ENCODE measurements at regions not wholly inside any gene's neighbourhood (a gene's known extent, or its start where the extent isn't known, plus 50 kb on each side); places are given as distances from the start of the nearest gene placed in this dataset.
"Not testable (repeated sequence)": the region's sequence is repeated elsewhere in the genome, so short reads cannot be mapped to it uniquely, and the experiment has no call there.

DNA sequence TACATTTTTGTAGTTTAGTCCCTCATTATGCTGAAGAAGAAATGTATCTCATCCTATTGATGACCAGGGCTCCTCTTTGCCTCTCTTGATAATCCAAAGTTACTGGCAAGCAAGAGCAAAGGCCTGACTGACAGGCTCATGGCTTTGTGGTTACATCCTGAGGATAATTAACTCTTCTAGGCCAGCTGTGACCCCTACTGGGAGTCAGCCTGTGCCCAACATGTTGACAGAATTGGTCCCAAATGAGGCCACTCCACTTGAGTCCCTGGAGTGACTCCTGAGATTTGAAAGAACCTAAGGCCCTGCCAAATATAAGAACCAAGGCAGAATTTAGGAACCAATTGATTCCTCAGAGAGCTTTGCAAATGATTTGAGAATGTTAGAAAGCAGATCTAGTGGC, 973.8 kb upstream of the CELF4 start:
- DNase-seq = no peak

GRCh38 chr18:38534073-38534472, 968.5 kb upstream of the CELF4 start:
- DNase-seq = no peak

- DNase-seq = no peak
These were observed 961.3 kb upstream of the CELF4 start for GRCh38 chr18:38526922-38527321.

DNA sequence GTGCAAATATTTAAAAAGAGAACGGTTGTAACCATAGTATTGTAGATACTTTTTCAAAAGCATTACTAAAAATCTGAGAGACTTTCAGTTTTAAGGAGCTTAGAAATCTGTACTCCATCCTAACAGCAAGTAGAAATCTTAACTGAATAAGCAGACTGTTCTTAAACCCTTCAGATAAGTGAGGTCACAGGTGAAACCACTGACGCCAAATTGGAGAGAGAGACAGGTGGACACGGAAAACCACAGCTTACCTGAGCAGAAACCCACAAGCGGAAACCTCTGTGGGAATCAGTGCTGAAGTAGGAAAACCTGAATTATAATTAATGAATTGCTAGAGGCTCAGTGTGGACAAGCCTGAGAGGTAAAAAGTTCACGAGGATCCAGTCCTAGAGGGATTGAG, 959.4 kb upstream of the CELF4 start:
- DNase-seq = no peak

- DNase-seq = no peak
These were observed 955.2 kb upstream of the CELF4 start for GRCh38 chr18:38520786-38521185.

DNA sequence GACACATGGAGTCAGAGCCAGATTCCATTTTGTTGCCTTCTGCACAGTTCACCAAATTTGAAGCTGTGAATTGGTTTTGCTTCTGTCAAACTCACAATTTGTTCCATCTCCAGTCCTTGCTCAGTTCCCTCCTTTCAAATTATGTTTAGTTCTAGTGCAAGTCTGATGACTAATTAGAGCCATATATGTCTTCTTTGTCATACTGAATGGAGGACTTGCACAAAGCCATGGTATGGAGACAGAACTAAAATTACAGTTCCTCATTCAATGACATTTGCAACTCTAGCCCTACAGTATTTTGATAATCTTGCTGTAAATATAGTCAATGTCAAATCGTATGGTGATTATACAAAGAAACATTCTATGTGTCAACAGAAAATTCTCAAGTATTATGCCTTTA, 936.9 kb upstream of the CELF4 start:
- DNase-seq = no peak

- no peak for DNase-seq
These were observed 931.7 kb upstream of the CELF4 start for GRCh38 chr18:38497266-38497665.

DNA sequence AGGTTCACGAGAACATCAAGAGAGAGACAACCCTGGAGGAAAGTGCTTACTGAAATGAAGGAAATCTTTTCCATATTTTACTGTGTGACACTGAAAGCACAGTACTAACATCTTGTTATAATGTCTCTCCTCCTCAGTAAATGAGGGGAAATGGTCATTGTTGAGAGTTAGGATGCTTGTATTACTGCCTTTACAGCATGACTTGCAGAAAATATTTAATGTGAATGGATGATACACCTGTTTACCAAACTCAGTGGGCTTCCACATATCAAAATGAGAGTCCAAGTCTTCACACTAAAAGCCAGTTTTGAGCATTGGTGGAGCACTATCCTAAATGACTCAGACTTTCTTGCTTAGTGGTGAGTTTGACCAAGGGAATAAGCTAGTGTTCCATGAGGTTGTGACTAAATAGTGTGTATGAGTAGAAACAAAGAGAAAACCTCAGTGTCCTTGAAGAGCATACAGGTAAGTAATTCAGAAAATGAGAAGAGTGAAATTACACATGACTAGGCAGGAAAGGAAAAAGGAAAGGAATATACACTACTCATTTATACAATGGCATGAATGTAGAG, 930.7 kb upstream of the CELF4 start:
- no peak for DNase-seq

DNA sequence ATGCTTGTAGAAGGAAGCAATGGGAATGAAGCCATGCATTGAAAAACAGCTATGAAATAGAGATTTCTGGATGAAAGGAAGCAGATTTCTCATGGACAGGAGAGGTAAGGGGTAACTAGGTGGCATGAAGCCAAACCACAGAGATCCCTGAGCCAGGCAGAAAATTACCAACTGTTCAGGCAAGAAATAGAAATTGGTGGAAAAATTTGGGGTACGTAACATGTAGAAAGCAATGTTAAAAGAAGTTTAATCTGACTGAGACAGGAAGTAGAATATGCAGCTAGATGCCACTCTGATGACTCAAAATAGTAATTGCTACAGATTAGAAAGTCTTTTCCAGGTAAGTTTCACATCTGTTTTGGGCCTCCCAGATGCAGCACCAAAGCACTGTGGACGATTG, 928.5 kb upstream of the CELF4 start:
- no peak for DNase-seq

DNA sequence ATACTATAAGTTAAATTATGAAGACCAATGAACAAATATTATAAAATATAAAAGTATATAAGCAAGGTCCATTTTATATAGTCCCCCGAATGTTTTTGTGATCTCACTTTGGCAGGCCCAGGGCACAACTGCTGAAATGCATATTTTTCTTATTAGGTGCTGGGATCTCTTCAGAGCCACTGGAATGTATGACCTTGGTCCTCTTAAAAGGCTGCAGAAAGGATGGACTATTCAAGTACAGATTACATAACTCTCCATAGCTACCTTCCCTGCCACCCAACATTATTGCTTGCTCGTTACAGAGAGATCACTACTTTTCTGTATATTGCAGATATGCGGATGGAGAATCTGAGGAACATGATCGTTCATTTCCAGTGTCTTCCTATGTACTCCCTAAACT, 925.6 kb upstream of the CELF4 start:
- DNase-seq = no peak

DNA sequence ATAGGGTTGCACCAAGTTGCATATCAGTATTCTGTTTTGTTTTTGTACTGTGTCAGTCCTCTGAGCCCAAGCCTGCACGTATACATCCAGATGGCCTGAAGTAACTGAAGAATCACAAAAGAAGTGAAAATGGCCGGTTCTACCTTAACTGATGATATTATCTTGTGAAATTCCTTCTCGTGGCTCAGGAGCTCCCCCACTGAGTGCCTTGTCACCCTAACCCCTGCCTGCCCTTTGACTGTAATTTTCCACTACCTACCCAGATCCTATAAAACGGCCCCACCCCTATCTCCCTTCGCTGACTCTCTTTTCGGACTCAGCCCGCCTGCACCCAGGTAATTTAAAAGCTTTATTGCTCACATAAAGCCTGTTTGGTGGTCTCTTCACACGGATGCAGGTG, 924.1 kb upstream of the CELF4 start:
- DNase-seq = not testable (repeated sequence)

DNA sequence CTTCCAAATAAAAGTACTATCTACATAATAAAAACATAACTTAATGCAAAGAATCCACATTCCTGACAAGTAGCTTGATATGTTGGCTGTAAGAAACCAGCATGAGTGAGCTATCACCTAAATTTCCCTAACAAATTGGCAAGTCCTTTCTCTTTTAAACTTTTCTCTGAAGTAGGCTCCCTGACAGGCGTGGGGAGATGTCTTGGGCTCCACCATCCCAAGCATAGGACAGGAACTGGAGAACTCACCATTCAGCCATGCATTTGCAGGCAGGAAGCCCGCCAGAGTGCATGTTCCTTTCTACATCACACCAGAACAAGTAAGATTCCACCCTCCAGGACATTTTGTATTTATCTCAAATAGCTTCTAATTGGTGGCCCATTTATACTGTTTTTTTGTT, 921.9 kb upstream of the CELF4 start:
- DNase-seq = no peak

DNA sequence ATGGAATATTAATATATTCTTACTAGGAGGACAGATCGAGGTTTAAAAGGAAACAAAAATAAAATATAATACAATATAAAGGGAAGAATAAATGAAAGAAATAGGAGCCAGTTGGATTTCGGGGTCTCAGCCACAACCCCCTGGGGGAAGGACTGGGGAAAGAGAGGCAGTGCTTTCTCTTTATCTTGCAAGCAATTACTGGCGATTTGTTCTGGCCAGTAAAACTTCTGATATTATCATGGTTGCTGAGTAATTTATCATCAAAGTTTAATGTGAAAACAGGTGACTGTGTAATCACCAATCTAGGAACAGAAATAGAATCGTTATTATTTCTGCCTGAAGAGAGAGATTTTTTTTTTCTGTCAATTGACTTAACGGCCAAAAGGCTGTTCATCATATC, 917.7 kb upstream of the CELF4 start:
- no peak for DNase-seq

GRCh38 chr18:38481576-38481975, 916.0 kb upstream of the CELF4 start:
- no peak for DNase-seq

DNA sequence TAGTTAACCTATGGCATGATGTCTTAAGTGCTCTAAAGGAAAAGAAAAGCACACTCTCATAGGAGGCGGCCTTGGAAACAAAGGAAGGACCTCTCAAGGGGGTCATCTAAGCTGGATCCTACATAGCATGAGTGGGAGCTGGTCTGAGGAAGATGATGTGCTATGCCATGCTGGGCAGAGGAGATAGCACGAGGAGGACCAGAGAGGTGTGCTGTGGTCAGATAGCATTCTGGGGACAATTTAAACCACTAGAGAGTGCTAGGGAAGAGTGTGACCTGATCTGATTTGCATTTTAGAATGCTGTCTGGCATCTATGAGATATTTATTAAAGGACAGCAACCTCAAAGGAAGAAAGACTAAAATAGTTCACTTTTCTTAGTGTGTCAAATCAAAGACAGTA, 910.1 kb upstream of the CELF4 start:
- no peak for DNase-seq

DNA sequence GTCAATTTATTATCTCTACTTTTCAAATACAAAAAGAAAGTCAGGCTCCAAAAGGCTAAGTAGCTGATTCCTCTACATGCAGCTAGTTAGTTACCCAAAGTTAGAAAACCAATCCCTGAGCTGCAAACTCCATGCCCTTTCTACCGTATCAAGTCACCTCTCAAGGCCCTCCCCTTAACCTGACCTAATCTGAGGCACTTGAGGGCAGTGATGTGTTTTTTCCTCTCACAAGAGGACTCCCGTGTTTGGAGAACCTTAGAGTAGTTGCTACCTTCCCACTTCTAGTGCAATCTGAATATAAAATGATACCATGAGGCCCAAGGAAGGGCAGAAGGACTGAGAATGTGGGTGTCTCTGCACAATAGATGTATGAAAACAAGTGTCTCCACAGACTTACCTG, 907.9 kb upstream of the CELF4 start:
- no peak for DNase-seq

DNA sequence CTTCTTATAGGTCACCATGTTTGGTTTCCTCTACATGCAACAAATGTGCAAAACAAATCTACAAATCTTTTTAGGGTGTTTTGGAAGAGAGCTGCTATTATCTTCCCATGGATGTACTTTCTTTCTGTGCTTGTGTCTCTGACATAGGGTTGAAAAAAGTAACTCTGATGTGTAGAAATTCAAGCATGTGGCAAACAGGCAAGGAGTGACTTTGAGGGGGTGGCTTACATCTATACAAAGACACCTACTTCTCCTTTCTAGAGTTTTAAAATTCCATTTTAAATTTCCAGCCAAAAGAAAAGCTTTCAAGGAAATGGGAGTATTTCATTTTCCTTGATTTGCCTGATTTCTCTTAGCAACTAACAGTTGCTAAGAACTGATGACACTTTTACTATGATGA, 904.8 kb upstream of the CELF4 start:
- DNase-seq = no peak

- no peak for DNase-seq
These were observed 900.8 kb upstream of the CELF4 start for GRCh38 chr18:38466426-38466825.

GRCh38 chr18:38464024-38464423, 898.4 kb upstream of the CELF4 start:
- no peak for DNase-seq

- no peak for DNase-seq
These were observed 895.1 kb upstream of the CELF4 start for GRCh38 chr18:38460657-38461056.

DNA sequence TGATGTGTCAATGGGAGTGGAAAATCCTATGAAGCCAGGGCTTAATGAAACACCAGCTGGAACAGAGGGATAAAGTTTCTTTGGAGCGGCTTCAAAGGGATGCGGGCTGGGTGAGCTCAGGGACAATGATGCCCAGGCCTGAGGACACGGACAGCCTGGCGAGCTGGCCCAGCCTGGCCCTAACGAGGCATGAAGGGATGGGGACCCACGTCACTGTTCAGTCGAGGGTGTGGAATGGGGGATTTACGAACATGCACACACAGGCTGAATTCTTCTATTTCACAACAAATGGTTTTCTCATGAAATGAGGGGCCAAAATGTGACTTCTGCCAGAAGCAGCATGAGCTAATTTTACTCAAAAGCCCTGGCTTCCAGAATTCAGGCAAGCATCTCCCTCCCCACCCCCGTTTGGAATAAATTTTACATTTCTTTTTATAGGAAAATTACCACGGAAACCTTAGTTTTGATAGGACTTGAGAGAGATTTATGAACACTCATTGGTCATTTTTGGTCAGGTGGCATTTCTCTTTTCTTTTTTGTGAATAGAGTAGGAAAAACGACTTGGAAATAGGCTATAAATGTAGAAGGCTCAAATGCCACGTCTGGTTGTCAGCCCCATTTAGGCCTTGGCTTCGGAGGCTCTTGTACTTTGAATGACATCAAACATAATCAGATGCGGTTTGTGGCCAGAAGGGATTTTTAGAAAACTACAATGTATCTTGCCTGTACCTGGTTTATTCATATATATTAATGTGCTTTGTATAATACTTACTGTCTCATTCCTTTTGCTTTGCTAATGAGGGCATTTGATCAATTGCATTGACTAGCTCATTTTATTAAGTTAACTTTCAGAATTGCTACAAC, 893.8 kb upstream of the CELF4 start:
- DNase-seq = no peak

GRCh38 chr18:38458698-38459097, 893.1 kb upstream of the CELF4 start:
- no peak for DNase-seq

- DNase-seq = no peak
These were observed 890.7 kb upstream of the CELF4 start for GRCh38 chr18:38456253-38456652.

DNA sequence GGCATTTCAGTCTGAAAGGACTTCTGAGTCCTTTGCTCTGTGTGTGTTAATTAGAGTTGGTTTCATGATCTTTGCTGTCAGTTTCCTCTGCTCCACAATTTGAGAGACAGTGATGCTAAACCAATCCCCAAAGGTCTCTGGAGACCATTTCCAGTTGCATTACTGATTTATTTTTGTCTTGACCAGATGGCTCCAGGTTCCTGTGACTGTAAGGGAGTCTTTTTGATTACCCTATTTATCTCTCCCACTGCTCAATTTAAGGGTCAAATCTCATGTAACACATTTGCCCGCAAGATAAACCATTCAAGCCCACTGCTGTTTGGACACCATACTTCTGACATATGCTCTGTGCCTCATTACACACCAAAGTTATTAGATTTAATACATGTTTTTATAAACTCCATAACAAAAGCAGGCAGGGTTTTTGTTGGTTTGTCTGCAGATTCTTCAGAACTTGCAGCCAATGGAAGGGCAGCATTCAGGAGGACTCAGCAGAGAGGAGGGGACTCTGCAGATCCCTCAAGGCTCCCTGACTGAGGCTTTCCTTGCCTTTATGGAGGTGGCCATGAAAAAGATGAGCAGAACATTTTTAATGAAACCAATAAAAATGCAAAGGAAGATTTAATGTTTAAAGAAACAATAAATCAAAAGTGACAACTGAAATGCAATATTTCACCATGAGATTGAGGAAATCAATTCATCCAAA, 889.3 kb upstream of the CELF4 start:
- DNase-seq = no peak
